GM23338 (cell line): ENCODE measurements at regions not wholly inside any gene's neighbourhood (a gene's known extent, or its start where the extent isn't known, plus 50 kb on each side); places are given as distances from the start of the nearest gene placed in this dataset.

Source experiments
- ATAC-seq: fragments of 200-7000 bp; cut with Tn5 transposase; 3 replicates; pipeline ENCODE4 v1.9.1; 2020
- DNase-seq: peaks from one replicate; pipeline ENCODE4 v3.0.0-alpha.2; 2015; ENCODE audit warnings: low spot score
- H2AFZ ChIP-seq: fragments of 200-600 bp; sonication (generic); 2 replicates; pipeline ENCODE4 v1.8.0; 2016; ENCODE audit warnings: antibody characterized with exemption, mild to moderate bottlenecking, moderate library complexity
- H3F3A ChIP-seq: fragments of 200-600 bp; sonication (generic); replicated peaks from 2 replicates; pipeline ENCODE4 v1.8.0; 2017; ENCODE audit warnings: antibody characterized with exemption, mixed run types, low read depth
- H3K27ac ChIP-seq: fragments of 200-600 bp; sonication (generic); 2 replicates; pipeline ENCODE4 v1.6.1; 2016; ENCODE audit warnings: low read depth
- H3K27me3 ChIP-seq: fragments of 200-600 bp; sonication (generic); 2 replicates; pipeline ENCODE4 v1.8.0; 2016; ENCODE audit warnings: mild to moderate bottlenecking, mixed run types, moderate library complexity; ENCODE audit not compliant: insufficient read depth
- H3K36me3 ChIP-seq: fragments of 200-600 bp; sonication (generic); 2 replicates; pipeline ENCODE4 v1.8.0; 2016; ENCODE audit warnings: mild to moderate bottlenecking; ENCODE audit not compliant: insufficient read depth
- H3K4me1 ChIP-seq: fragments of 200-600 bp; sonication (generic); 2 replicates; pipeline ENCODE4 v1.8.0; 2016; ENCODE audit warnings: mild to moderate bottlenecking, moderate library complexity; ENCODE audit not compliant: insufficient read depth
- H3K4me2 ChIP-seq: fragments of 200-600 bp; sonication (generic); 2 replicates; pipeline ENCODE4 v1.7.1; 2017; ENCODE audit warnings: mixed run types
- H3K4me3 ChIP-seq: fragments of 200-600 bp; sonication (generic); 2 replicates; pipeline ENCODE4 v1.6.1; 2016; ENCODE audit warnings: mixed run types
- H3K79me2 ChIP-seq: fragments of 200-600 bp; sonication (generic); replicated peaks from 2 replicates; pipeline ENCODE4 v1.8.0; 2017; ENCODE audit warnings: mild to moderate bottlenecking; ENCODE audit not compliant: insufficient read depth
- H3K9me2 ChIP-seq: fragments of 200-600 bp; sonication (generic); 2 replicates; pipeline ENCODE4 v1.8.0; 2017; ENCODE audit not compliant: insufficient read depth
- H4K20me1 ChIP-seq: fragments of 200-600 bp; sonication (generic); replicated peaks from 2 replicates; pipeline ENCODE4 v1.8.0; 2017; ENCODE audit warnings: mild to moderate bottlenecking; ENCODE audit not compliant: insufficient read depth
- H3K27ac Mint-ChIP-seq: 2 replicates; pipeline ENCODE4 v1.8.0; 2020; ENCODE audit warnings: inconsistent platforms, mild to moderate bottlenecking, moderate library complexity, mixed read lengths
- H3K27me3 Mint-ChIP-seq: 3 replicates; pipeline ENCODE4 v1.8.0; 2022; ENCODE audit warnings: low read depth, mild to moderate bottlenecking, moderate library complexity, mixed read lengths, inconsistent platforms; ENCODE audit not compliant: insufficient read depth, poor library complexity
- H3K36me3 Mint-ChIP-seq: 3 replicates; pipeline ENCODE4 v1.8.0; 2021; ENCODE audit warnings: low read depth, mild to moderate bottlenecking, inconsistent platforms, moderate library complexity, mixed read lengths
- H3K4me1 Mint-ChIP-seq: 3 replicates; pipeline ENCODE4 v1.8.0; 2020; ENCODE audit warnings: mild to moderate bottlenecking, inconsistent platforms, mixed read lengths
- H3K4me3 Mint-ChIP-seq: 3 replicates; pipeline ENCODE4 v1.8.0; 2021; ENCODE audit warnings: moderate library complexity, mild to moderate bottlenecking, inconsistent platforms, mixed read lengths
- H3K9me3 Mint-ChIP-seq: 3 replicates; pipeline ENCODE4 v1.8.0; 2020; ENCODE audit warnings: moderate library complexity, mild to moderate bottlenecking, inconsistent platforms, mixed read lengths
- CREB1 ChIP-seq: fragments of 250-450 bp; sonication (Bioruptor Pico); IDR thresholded peaks from 2 replicates; pipeline ENCODE4 v1.5.0; 2020; ENCODE audit warnings: low read depth, mild to moderate bottlenecking, moderate library complexity
- EZH2 ChIP-seq: fragments of 200-600 bp; sonication (generic); IDR thresholded peaks from one replicate; pipeline ENCODE4 v1.8.0; 2017; ENCODE audit warnings: antibody characterized with exemption, mild to moderate bottlenecking, low read depth; ENCODE audit not compliant: unreplicated experiment
- EZH2phosphoT487 ChIP-seq: fragments of 200-600 bp; sonication (generic); IDR thresholded peaks from one replicate; pipeline ENCODE4 v1.8.1; 2018; ENCODE audit warnings: antibody characterized with exemption; ENCODE audit not compliant: unreplicated experiment
- JUNB ChIP-seq: IDR thresholded peaks from one replicate; pipeline ENCODE4 v1.6.1; 2016; ENCODE audit warnings: antibody characterized with exemption; ENCODE audit not compliant: unreplicated experiment
- NANOG ChIP-seq: IDR thresholded peaks from 2 replicates; pipeline ENCODE4 v1.6.1; 2016; ENCODE audit warnings: antibody characterized with exemption, borderline replicate concordance
- POLR2AphosphoS5 ChIP-seq: IDR thresholded peaks from 2 replicates; pipeline ENCODE4 v1.6.1; 2016; ENCODE audit warnings: antibody characterized with exemption, low read depth
- ZNF114 ChIP-seq: fragments of 250-450 bp; sonication (Bioruptor Pico); IDR thresholded peaks from 2 replicates; pipeline ENCODE4 v1.5.0; 2020; ENCODE audit warnings: mild to moderate bottlenecking, moderate library complexity
- ZNF331 ChIP-seq: fragments of 250-450 bp; sonication (Bioruptor Pico); IDR thresholded peaks from 2 replicates; pipeline ENCODE4 v1.5.0; 2020; ENCODE audit warnings: low read depth, mild to moderate bottlenecking, moderate library complexity
- TF ChIP-seq, protein P1 (sequence below): IDR thresholded peaks from one replicate; pipeline ENCODE4 v1.6.1; 2018; ENCODE audit warnings: antibody characterized with exemption; ENCODE audit not compliant: unreplicated experiment
- TF ChIP-seq, protein P2 (sequence below): fragments of 250-450 bp; sonication (Bioruptor Pico); IDR thresholded peaks from 2 replicates; pipeline ENCODE4 v1.5.0; 2020; ENCODE audit warnings: mild to moderate bottlenecking, moderate library complexity
- TF ChIP-seq, protein P3 (sequence below): IDR thresholded peaks from 2 replicates; pipeline ENCODE4 v1.6.1; 2016; ENCODE audit warnings: antibody characterized with exemption
- TF ChIP-seq, protein P4 (sequence below), 2 experiments: fragments of 200-600 bp in 1 of 2; sonication (generic) in 1 of 2; conservative IDR thresholded peaks; 2 replicates each; pipeline versions ENCODE4 v1.5.1 to v1.6.1; 2016 to 2017; ENCODE audit warnings: antibody characterized with exemption in 2 of 2, low read depth in 2 of 2, mild to moderate bottlenecking in 2 of 2, moderate library complexity in 1 of 2

DNA sequence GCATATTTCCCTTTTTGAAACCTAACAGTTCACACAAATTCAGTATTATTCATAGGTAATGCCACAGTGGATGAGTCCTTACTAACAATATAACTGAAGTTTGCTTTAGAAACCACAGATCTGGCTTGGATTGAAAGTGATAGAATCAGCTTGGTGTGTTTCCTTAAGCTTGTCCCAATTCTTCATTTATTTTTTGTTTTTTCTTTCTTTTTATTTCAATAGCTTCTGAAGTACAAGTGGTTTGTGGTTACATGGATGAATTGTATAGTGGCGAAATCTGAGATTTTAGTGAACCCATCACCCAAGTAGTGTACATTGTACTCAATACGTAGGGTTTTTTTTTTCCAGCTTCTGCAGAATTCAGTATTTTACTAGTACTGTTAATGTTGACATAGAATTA, 518.2 kb upstream of the SEMA3D start:
- no peak overlapping the region for H3K4me3 Mint-ChIP-seq
- no peaks in the 10 kb centered on the region for H3K9me3 Mint-ChIP-seq
- no peaks in the 10 kb centered on the region for H3K4me1 ChIP-seq
- H3K27me3 Mint-ChIP-seq = peaks cover 2% of the 10 kb centered on the region
- no peak overlapping the region for H3K4me3 ChIP-seq
- no peaks in the 10 kb centered on the region for H3K9me2 ChIP-seq
- no peaks in the 10 kb centered on the region for H3K36me3 Mint-ChIP-seq
- no peak for ATAC-seq
- no peak overlapping the region for H3K27ac ChIP-seq
- TF ChIP-seq ZNF331 = no peak
- no peak for TF ChIP-seq CREB1 (CRISPR knock-in tag)
- TF ChIP-seq ZNF114 (CRISPR knock-in tag) = no peak
- TF ChIP-seq, protein P1, sequence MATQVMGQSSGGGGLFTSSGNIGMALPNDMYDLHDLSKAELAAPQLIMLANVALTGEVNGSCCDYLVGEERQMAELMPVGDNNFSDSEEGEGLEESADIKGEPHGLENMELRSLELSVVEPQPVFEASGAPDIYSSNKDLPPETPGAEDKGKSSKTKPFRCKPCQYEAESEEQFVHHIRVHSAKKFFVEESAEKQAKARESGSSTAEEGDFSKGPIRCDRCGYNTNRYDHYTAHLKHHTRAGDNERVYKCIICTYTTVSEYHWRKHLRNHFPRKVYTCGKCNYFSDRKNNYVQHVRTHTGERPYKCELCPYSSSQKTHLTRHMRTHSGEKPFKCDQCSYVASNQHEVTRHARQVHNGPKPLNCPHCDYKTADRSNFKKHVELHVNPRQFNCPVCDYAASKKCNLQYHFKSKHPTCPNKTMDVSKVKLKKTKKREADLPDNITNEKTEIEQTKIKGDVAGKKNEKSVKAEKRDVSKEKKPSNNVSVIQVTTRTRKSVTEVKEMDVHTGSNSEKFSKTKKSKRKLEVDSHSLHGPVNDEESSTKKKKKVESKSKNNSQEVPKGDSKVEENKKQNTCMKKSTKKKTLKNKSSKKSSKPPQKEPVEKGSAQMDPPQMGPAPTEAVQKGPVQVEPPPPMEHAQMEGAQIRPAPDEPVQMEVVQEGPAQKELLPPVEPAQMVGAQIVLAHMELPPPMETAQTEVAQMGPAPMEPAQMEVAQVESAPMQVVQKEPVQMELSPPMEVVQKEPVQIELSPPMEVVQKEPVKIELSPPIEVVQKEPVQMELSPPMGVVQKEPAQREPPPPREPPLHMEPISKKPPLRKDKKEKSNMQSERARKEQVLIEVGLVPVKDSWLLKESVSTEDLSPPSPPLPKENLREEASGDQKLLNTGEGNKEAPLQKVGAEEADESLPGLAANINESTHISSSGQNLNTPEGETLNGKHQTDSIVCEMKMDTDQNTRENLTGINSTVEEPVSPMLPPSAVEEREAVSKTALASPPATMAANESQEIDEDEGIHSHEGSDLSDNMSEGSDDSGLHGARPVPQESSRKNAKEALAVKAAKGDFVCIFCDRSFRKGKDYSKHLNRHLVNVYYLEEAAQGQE = no peak
- TF ChIP-seq JUNB = no peak
- TF ChIP-seq, protein P2, sequence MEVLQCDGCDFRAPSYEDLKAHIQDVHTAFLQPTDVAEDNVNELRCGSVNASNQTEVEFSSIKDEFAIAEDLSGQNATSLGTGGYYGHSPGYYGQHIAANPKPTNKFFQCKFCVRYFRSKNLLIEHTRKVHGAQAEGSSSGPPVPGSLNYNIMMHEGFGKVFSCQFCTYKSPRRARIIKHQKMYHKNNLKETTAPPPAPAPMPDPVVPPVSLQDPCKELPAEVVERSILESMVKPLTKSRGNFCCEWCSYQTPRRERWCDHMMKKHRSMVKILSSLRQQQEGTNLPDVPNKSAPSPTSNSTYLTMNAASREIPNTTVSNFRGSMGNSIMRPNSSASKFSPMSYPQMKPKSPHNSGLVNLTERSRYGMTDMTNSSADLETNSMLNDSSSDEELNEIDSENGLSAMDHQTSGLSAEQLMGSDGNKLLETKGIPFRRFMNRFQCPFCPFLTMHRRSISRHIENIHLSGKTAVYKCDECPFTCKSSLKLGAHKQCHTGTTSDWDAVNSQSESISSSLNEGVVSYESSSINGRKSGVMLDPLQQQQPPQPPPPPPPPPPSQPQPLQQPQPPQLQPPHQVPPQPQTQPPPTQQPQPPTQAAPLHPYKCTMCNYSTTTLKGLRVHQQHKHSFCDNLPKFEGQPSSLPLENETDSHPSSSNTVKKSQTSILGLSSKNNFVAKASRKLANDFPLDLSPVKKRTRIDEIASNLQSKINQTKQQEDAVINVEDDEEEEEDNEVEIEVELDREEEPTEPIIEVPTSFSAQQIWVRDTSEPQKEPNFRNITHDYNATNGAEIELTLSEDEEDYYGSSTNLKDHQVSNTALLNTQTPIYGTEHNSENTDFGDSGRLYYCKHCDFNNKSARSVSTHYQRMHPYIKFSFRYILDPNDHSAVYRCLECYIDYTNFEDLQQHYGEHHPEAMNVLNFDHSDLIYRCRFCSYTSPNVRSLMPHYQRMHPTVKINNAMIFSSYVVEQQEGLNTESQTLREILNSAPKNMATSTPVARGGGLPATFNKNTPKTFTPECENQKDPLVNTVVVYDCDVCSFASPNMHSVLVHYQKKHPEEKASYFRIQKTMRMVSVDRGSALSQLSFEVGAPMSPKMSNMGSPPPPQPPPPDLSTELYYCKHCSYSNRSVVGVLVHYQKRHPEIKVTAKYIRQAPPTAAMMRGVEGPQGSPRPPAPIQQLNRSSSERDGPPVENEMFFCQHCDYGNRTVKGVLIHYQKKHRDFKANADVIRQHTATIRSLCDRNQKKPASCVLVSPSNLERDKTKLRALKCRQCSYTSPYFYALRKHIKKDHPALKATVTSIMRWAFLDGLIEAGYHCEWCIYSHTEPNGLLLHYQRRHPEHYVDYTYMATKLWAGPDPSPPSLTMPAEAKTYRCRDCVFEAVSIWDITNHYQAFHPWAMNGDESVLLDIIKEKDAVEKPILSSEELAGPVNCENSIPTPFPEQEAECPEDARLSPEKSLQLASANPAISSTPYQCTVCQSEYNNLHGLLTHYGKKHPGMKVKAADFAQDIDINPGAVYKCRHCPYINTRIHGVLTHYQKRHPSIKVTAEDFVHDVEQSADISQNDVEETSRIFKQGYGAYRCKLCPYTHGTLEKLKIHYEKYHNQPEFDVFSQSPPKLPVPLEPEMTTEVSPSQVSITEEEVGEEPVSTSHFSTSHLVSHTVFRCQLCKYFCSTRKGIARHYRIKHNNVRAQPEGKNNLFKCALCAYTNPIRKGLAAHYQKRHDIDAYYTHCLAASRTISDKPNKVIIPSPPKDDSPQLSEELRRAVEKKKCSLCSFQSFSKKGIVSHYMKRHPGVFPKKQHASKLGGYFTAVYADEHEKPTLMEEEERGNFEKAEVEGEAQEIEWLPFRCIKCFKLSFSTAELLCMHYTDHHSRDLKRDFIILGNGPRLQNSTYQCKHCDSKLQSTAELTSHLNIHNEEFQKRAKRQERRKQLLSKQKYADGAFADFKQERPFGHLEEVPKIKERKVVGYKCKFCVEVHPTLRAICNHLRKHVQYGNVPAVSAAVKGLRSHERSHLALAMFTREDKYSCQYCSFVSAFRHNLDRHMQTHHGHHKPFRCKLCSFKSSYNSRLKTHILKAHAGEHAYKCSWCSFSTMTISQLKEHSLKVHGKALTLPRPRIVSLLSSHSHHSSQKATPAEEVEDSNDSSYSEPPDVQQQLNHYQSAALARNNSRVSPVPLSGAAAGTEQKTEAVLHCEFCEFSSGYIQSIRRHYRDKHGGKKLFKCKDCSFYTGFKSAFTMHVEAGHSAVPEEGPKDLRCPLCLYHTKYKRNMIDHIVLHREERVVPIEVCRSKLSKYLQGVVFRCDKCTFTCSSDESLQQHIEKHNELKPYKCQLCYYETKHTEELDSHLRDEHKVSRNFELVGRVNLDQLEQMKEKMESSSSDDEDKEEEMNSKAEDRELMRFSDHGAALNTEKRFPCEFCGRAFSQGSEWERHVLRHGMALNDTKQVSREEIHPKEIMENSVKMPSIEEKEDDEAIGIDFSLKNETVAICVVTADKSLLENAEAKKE (CRISPR knock-in tag) = no peak
- no peak for TF ChIP-seq EZH2phosphoT487
- TF ChIP-seq, protein P3, sequence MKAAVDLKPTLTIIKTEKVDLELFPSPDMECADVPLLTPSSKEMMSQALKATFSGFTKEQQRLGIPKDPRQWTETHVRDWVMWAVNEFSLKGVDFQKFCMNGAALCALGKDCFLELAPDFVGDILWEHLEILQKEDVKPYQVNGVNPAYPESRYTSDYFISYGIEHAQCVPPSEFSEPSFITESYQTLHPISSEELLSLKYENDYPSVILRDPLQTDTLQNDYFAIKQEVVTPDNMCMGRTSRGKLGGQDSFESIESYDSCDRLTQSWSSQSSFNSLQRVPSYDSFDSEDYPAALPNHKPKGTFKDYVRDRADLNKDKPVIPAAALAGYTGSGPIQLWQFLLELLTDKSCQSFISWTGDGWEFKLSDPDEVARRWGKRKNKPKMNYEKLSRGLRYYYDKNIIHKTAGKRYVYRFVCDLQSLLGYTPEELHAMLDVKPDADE = no peak
- TF ChIP-seq EZH2 = no peak
- TF ChIP-seq NANOG = no peak
- TF ChIP-seq POLR2AphosphoS5 = no peak
- TF ChIP-seq, protein P4, sequence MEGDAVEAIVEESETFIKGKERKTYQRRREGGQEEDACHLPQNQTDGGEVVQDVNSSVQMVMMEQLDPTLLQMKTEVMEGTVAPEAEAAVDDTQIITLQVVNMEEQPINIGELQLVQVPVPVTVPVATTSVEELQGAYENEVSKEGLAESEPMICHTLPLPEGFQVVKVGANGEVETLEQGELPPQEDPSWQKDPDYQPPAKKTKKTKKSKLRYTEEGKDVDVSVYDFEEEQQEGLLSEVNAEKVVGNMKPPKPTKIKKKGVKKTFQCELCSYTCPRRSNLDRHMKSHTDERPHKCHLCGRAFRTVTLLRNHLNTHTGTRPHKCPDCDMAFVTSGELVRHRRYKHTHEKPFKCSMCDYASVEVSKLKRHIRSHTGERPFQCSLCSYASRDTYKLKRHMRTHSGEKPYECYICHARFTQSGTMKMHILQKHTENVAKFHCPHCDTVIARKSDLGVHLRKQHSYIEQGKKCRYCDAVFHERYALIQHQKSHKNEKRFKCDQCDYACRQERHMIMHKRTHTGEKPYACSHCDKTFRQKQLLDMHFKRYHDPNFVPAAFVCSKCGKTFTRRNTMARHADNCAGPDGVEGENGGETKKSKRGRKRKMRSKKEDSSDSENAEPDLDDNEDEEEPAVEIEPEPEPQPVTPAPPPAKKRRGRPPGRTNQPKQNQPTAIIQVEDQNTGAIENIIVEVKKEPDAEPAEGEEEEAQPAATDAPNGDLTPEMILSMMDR (conservative IDR thresholded peaks at IDR 0.05; ENCODE audit: low read depth in 2 of 2) = no peak
- no peaks in the 10 kb centered on the region for H4K20me1 ChIP-seq
- H3K79me2 ChIP-seq = no peaks in the 10 kb centered on the region
- no peaks in the 10 kb centered on the region for H3K36me3 ChIP-seq
- no peak overlapping the region for H3K27ac Mint-ChIP-seq
- no peaks in the 10 kb centered on the region for H3K27me3 ChIP-seq
- H3K4me1 Mint-ChIP-seq = no peaks in the 10 kb centered on the region
- DNase-seq = no peak
- H3F3A ChIP-seq = no peaks in the 10 kb centered on the region
- H2AFZ ChIP-seq = no peak overlapping the region
- H3K4me2 ChIP-seq = no peak overlapping the region
